NCI-H2171 treated with DMSO at 0.1 percent for 48 hours (cell line): ENCODE measurements at regions not wholly inside any gene's neighbourhood (a gene's known extent, or its start where the extent isn't known, plus 50 kb on each side); places are given as distances from the start of the nearest gene placed in this dataset.
A peak's percentile ranks its signal among the peaks of the same experiment; 100 is the strongest.

Source experiments
- DNase-seq: peaks from one replicate; lab custom pipeline; 2025; lab: John Stamatoyannopoulos, UW

- DNase-seq = peak; percentile 93
Observed at GRCh38 chr5:160175438-160176218, 53.7 kb upstream of the FABP6 start.

GRCh38 chr5:160174780-160175437, 54.4 kb upstream of the FABP6 start:
- no peak for DNase-seq

GRCh38 chr5:160174290-160174689, 55.0 kb upstream of the FABP6 start:
- DNase-seq = no peak

- no peak for DNase-seq
Observed at GRCh38 chr5:160171666-160172065, 52.4 kb upstream of the PWWP2A start.

- no peak for DNase-seq
Observed at GRCh38 chr5:160169326-160169725, 50.1 kb upstream of the PWWP2A start.
